ENCODE measurements at regions not wholly inside any gene's neighbourhood (a gene's known extent, or its start where the extent isn't known, plus 50 kb on each side); places are given as distances from the start of the nearest gene placed in this dataset.

DNA sequence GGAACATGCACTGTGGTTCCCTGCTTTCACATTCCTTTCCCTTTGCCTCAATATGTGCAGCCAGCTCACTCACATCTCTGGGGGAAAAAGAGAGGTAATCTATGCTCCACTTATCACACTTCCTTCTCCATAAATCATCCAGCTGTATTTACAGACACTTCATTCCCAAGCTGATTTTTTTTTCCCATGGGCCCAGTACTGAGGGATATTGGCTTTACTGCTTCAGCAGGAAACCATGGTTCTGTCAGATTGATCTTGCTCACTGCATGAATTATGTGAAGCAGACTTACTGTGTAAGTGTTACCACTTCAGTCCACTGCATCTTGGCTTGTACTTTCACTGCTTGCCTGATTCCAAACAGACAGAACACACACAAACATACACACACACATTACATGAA lies 555.6 kb downstream of the CCER1 start:
- no peak for DNase-seq (ENCODE audit: low spot score)

DNA sequence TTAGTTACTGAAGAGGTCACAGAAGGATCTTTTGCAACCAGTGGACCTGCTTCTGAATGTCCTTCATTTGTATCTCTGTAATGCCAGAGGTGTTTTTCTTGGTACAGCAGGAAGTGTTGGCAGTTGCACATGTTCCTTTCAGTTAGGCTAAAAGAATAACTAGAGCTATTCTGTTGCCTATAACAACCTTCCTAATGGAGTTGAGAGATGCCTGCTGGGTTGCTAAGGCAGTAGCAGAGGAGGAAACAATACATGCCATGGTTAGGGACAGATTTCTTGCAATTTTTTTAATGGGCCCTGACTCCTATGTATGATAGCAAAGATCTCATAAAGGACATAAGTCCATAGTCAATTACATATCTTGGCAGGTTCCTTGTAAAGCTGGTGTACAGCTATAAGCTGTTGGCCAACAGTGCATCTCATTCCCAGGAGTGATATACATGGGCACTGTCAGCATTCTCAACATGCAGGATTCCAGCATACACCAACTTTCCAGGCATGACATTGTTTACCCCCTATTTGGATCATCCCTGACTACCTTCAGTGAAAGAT lies 556.6 kb downstream of the CCER1 start:
- no peak for DNase-seq (ENCODE audit: low spot score)

DNA sequence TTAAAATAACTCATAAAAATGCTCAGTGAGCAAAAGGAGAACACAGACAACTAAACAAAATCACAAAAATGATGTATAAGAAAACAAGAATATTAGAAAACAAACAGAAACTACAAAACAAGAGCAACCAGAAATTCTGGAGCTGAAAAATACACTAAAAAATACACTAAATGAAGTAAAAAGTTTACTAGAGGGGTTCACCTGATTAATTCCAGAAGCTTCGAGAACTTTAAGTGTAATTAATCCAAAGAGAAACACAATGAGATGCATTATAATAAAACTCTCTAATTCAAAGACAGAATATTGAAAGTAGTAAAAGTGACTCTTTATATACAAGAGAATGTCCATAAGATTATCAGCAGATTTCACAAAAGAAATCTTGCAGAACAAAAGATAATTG lies 558.4 kb downstream of the CCER1 start:
- DNase-seq (ENCODE audit: low spot score), result no peak

DNA sequence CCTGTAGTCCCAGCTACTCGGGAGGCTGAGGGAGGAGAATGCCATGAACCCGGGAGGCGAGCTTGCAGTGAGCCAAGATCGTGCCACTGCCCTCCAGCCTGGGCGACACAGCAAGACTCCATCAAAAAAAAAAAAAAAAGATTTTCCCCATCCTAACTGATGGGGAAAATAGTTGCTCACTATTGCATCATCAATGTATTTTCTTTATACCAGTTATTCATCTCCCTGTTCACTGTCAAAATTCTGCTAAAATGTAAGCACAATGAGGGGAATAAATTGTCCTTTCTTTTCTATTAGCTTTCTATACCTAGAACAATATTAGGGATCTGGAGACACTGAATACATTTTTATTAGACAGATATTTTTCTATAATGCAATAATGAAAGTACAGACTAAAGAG lies 561.3 kb downstream of the CCER1 start:
- no peak for DNase-seq (ENCODE audit: low spot score)

DNA sequence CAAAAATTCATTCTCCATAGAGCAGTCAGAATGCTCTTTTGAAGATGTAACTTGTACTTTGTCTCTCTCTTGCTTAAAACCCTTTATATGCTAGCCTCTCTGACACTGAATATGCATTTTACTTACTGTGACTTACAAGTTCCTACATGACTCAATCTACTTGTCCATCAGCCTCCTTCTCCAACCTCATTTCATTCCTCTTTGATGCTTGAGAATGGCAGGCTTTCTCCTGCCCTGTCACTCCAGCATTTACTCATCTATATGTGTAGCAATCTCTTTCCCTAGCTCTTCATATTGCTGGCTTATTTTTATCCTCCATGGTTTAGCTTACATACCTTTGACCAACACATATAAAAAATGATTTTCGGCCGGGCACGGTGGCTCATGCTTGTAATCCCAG lies 561.9 kb downstream of the CCER1 start:
- no peak for DNase-seq (ENCODE audit: low spot score)

DNA sequence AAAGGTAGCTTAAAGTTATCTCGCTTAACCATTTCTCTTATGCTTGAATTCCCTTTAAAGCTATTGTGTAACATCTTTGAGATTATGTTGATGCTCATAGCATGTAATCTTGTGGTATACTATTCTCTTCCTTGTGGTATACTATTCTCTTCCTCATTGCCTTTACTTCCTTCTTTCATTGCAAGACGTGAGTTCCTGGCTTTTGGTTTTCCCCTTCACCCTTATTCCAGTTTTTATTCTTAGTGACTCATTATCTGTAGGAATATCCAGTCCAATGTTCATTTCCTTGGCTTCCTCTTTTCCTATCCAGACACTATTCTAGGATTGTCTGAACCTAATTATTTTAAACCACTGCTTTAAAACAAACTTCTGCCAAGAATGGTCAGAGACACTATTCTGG lies 564.0 kb downstream of the CCER1 start:
- no peak for DNase-seq (ENCODE audit: low spot score)

DNA sequence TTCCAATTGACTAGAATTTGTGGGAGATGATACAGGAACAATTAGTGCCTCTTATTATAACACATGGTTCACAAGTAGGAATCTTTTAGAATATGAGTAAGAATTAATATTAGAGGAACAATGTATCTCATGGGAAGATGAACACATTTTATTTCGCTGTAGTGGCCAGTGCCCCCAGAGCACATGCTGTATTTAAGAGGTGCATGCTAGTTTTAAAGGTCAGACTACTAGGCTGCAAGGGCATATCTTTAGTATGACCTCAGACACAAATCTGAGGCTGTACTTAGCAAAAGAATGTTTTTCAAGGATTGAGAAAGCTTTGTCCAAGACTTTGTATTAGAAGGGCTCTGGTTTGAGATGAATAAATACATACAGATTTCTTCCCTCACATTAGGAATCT lies 586.9 kb downstream of the CCER1 start:
- no peak for DNase-seq (ENCODE audit: low spot score)

DNA sequence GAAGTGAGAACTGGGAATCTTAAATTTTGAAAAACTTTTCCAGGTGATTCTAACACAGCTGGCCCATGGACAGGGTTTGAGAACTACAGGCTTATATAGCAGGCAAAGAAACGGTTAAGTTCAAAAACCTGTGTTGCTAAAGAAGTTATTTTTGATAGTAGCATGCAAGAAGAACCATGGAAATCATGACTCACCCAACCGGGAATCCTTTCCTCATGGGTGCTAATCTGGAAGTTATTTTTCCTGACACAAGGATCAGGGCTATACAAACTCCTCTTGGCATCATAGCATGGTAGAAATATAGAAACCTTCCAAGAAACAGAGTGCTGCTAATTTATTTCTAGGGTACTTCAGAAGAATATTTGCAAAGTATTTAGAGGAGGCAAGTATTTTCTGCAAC lies 588.7 kb downstream of the CCER1 start:
- no peak for DNase-seq (ENCODE audit: low spot score)

DNA sequence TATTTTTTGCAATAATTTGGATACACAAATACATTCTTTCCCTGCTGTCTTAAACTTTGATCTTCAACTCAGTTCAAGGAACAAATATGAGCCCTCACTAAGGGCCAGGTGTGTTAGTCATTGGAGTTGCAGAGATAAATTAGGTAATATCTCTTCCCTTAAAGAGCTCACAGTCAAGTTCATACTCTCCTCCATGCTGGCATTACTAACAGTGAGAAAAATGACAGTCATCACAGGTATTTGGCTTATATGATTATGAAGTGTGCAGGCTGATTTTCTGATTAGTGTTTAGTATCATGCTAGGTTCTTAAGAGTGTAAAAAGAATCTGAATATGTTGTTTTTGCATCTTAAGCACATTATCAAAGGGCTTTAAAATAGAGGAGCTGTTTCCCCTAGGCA lies 594.7 kb downstream of the CCER1 start:
- no peak for DNase-seq (ENCODE audit: low spot score)

DNA sequence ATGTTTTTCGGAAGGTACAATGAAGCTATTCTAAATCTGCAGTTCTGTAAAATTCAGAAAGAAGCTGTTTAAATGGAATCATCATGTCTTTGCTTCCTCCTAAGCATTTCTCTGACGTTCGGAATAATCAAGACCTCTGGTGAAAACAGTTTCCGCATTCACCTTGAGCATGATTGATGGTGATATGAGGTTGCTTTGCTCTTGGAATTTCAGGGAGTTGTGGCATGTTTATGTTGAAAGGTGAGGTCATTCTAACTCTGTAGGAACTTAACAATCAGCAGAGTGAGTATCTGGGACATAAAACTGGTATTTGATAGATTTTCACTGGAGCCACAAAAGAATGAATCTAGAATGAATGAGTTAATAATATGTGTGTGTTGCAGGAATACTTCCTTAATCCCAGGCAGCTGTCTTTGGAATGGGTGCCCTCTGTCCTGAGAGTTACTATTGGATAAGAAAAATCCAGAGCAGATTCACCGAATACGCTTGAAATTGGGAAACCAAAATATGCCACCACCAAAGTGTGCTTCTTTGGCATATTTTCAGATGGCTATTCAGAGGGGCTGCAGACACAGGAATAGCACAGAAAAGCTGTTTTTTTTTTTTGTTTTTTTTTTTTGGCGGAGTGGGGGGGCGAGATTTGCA lies 599.1 kb downstream of the CCER1 start:
- no peak for DNase-seq (ENCODE audit: low spot score)

DNA sequence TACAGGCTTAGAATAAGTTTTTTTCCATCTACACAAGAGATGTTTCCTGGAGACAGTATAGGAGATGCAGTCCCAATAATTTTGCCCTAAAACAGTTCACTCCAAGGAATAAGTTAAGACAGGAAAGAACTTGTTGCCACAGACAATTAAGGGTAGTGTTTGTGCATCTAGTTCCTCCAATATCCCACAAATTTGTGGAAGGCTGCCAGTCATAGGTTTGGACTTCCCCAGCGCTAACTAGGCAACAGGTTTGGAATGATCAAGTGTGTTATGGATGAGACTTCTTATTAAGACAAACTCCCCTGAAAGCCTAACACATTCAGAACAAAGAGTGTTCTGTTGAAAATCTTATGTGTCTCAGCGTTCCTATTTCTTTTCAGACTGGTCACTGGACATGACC lies 611.0 kb downstream of the CCER1 start:
- no peak for DNase-seq (ENCODE audit: low spot score)

DNA sequence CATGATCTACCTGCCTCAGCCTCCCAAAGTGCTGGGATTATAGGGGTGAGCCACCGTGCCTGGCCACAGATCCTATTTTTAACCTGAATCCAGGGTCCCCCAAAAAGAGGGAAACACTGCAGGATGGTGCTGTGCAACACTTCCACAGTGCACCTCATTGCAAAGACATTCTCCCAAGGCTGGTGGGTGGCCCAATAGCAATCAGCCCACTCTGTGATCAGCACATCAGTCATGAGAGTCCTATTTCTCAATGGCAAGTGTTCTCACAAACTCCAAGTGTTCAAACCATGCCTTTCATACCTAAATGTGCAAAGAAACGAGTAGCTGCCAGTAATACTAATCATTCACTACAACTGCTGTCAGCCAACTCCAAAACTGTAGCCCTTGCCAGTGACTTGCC lies 612.9 kb downstream of the CCER1 start:
- DNase-seq (ENCODE audit: low spot score), result no peak

DNA sequence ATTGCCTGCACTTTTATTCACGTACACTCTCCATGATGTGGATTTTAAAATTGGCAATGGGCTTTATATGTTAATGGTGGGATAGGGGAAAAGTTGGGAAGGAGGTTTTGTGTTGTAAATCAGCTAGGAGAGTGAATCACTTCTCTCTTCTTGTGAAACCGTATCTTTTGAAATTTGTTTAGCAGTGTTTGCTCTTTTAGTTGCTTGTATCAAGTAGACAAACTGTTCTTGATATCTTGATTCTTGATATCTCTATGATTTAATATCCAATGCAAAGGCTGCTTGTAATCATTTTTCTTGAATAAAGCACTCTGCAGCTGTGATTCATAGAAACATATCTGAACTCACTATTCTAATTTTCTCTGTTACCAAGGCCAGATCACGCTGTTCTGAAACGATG lies 615.1 kb downstream of the CCER1 start:
- DNase-seq (ENCODE audit: low spot score), result no peak

DNA sequence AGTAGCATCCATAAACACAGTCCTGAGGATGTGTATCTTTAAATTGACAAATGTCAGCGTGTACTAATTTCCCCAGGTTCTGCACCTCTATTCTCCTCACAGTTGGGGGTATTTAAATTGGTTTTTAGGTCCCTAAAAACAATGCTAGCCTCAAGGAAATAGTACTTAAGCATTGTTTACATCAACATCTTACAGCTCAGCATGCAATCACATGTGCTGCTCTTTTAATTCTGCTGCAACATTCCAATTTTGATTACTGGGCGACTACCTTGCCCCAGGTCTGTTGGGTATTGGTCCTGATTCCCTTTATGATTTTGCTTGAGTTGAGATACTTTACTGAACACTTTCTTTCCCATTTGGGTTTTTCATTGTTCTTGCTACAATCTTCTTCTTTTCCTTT lies 616.6 kb downstream of the CCER1 start:
- DNase-seq (ENCODE audit: low spot score), result no peak

DNA sequence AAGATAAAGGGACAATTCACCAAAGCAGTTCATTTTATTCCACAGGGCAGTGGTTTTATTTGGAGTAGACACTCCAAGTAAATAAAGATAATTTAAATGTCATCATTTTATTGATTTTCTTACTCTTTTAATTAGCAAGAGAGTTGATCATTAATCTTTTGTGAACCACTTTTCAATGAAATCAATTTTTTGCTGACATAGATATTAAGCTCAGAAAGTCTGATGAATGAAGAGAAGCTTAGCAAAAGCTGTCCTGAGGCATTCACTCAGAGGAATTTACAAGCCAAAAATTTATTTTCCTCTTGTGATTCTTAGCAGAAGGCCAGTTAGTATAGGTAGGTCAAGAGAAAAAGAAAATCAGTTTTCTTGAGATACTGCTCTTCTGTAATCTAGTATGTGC lies 618.0 kb downstream of the CCER1 start:
- DNase-seq (ENCODE audit: low spot score), result no peak

DNA sequence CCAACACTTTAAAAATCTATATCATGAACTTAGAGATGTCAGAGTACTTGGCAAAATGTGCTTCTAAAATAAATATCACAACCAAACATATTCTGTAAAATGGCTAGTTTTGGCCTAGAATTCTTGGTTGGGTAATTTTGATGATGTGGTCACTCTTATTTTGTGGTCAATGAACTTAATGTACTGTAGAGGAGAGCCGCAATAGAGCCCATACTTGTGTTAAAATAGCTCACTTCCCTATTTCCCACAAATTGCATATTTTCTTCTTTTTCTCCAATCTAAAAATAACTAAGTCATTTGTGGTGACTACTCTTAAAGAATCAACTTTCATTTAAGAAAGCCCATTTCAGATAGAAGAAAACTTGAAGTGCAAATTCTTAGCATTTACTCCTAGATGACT lies 619.4 kb downstream of the CCER1 start:
- DNase-seq (ENCODE audit: low spot score), result no peak

DNA sequence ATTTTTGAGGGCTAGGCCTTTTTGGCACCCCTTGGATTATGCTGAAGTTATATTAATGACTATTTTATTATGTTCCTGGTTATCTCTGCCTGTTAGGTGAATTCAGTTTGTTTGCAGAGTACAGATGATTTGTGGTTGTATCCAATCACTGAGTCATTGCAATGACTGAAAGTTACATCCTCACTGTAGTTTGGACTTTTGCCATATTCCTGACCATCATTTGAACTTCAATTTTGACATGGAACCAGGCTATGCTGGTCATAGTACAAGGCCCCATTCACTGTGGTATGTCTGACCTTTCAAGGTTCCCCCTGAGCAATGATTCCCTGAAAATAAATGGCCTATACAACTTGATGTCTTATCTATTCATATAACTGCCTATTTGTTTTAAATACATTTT lies 621.0 kb downstream of the CCER1 start:
- no peak for DNase-seq (ENCODE audit: low spot score)

DNA sequence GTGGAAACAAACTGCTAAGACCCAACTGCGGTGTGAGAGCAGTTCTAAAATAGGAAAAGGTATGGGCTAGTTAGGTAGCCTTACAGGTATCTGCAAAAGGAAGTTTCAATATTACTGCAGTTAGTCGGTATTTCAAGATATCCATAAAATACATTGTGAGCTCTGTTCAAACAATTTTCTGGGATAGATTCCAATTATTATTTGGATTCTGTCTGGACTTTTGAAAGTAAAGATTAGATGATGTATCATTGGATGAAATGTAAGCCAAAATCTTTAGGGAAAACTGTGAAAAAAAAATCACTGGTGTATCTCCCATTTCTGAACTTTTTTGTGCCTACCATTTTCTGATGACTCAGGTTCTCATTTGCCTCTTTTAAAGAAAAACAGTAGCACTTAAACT lies 621.6 kb downstream of the CCER1 start:
- no peak for DNase-seq (ENCODE audit: low spot score)

DNA sequence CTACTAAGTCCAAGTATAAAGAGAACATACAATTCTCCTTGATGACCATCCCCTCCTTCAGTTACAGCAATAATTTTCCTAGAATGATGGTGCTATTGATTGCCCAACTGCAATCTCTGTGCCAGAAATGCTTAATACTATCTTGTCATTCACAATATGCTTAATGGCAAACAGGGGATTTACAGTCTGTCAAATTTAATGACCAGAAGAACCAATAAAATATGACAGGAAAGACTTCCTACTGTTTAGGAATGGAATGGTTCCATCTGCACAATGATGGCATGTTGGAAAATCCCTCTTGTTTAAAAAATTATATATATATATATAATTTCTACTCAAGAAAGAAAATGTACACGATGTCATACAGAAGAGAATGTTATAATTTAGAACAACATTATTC lies 623.2 kb downstream of the CCER1 start:
- DNase-seq (ENCODE audit: low spot score), result no peak

DNA sequence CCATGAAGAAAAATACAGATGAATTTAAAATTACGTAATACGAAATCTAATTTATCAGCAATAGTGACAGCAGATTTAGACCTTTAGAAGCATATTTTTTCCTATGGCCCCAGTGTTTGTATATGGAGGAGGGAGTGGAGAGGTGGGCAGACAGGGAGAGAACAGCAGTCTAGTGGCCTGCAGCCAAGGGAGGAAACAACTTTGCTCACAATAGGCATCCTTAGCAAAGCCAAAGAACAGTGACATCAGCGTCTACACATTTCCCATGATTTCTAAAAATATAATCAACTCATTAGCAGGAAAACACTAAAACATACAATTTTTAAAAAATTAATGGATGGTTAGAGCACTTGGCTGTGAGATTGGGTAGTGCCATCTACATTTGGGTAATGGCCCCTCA lies 622.6 kb upstream of the ATP2B1 start:
- no peak for DNase-seq (ENCODE audit: low spot score)

DNA sequence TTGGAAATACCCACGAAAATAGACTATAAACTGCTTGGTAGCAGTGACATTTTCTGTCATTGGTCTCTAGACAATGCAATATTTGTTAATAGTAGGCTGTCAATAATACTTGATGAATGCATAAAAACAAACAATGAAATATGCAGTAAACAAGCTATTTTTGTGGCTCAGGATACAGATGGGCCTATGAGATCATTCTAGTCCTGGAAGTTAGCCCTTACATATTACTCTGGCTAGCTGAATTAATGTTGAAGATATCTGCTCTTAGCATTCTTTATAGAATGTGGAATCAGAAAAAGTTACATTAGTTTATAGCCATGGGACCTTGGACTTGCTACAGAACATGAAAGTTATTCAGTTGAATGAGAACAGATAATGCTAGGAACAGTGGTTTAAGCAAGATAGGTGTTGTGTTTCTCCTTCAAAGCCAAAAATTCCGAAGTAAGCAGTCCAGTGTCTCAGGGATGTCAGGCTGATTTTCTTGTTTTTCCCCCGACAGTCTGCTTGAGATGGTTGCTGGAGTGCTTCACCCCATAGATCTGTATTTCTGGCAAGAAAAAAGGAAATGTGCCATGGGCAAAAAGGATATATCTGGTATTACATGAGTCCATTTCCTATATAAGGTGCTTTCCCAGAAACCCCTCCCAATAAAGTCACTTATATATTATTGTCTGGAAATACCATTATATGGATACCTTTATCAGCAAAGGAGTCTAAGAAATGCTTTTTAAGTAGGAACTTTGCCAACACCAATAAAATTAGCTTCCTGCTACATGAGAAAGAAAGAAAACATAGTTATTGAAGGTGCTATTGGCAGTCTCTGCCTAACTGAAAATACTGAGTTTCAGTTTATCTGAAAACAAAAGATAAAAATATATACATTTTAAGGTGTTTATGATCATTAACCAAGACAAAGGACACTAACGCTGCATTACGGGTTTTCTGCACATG lies 619.4 kb upstream of the ATP2B1 start:
- DNase-seq (ENCODE audit: low spot score), result no peak

DNA sequence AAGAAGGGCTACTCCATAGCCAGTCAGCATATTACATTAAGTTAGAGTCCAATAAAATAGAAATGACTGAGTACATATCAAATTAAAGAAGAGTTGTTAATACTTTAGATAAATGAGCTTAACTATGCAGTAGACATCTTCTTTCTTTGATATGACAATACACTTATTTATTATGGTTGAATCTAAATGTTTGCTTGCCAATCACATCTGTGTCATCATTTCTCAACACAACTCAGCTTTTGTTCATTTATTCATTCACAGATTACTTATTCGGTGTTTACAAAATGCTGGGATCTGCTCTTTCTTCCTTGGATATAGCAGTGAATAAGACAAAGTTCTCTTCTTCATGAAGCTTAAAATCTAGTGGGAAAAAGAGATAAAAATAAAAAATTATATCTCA lies 614.6 kb upstream of the ATP2B1 start:
- no peak for DNase-seq (ENCODE audit: low spot score)

DNA sequence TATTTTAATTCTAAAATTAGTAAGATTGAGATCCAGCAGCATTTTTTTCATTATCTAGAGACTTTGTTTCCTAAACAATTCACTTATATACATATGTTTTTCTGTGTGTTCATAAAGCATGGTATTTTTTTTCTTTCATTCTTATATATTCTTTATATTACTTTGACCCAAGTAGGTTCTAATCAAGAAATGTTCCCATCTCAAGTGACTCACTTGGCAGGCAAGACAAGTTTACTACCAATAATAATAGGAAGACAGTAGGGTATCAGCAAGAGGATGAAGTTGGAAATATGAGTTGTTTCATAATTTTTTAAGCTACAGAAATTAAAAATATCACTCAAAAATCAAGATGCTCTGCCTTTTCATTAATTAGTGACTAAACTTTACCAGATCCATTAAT lies 613.4 kb upstream of the ATP2B1 start:
- DNase-seq (ENCODE audit: low spot score), result no peak
